ENCODE measurements at regions not wholly inside any gene's neighbourhood (a gene's known extent, or its start where the extent isn't known, plus 50 kb on each side); places are given as distances from the start of the nearest gene placed in this dataset.

GRCh38 chr7:86995814-86996213, 63.6 kb downstream of the ELAPOR2 start:
- H3K9me3 ChIP-seq (ENCODE audit: insufficient read depth, low read length) = no peaks in the 10 kb centered on the region
- no peak overlapping the region for H3K9ac ChIP-seq (ENCODE audit: low read length)
- no peaks in the 10 kb centered on the region for H3K79me2 ChIP-seq (ENCODE audit: insufficient read depth, low read length)
- no peak overlapping the region for H3K4me2 ChIP-seq (ENCODE audit: low read depth, low read length, poor library complexity, severe bottlenecking)
- H3K9me2 ChIP-seq (replicated peaks; ENCODE audit: insufficient read depth, low read length) = no peaks in the 10 kb centered on the region
- H3F3A ChIP-seq (ENCODE audit: insufficient read depth) = no peaks in the 10 kb centered on the region
- TF ChIP-seq CTCF (IDR thresholded peaks at IDR 0.05; ENCODE audit: insufficient read depth, low read length, poor library complexity, severe bottlenecking) (no peak), EZH2phosphoT487 (conservative IDR thresholded peaks at IDR 0.05; ENCODE audit: low read length) (no peak)
- H3K27ac ChIP-seq (ENCODE audit: low read depth, low read length) = no peak overlapping the region
- H2AFZ ChIP-seq (ENCODE audit: low read depth, low read length, severe bottlenecking) = no peak overlapping the region
- H3K36me3 ChIP-seq (ENCODE audit: low read length) = no peaks in the 10 kb centered on the region
- peaks cover 10% of the 10 kb centered on the region; the same call in 1 of the 2 replicates for H4K20me1 ChIP-seq (ENCODE audit: low read depth, low read length)
- no peaks in the 10 kb centered on the region for H3K27me3 ChIP-seq (ENCODE audit: low read length)
- H3K4me3 ChIP-seq (ENCODE audit: insufficient read depth, low read length, poor library complexity, severe bottlenecking) = no peak overlapping the region

DNA sequence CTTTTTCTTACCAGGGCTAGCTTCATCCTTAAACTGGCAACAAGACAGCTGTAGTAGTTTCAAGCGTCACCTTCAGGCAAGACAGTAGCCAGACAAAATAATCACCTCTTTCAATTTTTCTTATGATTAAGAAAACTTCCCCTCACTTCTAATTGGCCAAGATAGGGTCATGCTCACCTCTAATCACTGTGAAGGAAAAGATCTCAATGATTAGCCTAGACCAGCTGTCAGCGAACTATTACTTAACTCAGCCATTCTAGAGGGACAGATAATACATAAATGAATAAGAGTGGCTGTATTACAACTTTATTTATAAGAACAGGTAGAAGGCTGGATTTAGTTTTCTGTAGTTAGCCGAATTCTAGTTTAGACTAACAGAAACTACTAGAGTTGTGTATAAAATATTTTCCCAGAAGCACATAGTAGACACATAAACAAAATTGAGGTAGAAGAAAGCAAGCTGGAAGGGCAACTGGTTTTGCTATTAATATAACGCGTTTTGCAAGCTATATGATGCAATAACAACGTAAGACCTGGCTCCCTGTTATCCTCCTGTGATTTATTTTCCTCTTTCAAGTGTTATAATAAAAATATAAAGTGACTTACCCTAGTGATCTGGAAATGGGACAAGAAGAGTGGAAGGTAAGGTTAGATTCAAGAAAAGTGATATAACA, 64.3 kb downstream of the ELAPOR2 start:
- peaks cover 10% of the 10 kb centered on the region; the same call in 1 of the 2 replicates for H4K20me1 ChIP-seq (ENCODE audit: low read depth, low read length)
- H3K36me3 ChIP-seq (ENCODE audit: low read length) = no peaks in the 10 kb centered on the region
- no peaks in the 10 kb centered on the region for H3K79me2 ChIP-seq (ENCODE audit: insufficient read depth, low read length)

DNA sequence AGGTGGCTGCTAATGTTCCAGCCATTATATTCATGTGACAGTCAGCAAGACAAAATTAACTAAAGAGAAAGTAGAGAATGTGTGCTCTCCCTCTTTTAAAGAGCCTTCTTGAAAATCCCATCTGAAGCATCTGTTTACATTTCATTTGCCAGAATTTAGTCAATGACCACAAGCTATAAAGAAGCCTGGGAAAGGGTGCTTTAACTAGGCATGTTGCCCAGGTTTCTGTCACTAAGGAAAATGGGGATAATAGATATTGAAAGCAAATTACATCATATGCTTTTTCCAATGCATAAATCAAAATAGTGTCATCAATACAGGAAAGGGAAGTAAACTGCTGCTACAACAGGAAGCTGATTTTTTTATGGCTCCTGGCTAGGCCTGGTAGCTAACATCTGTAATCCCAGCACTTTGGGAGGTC, 67.7 kb downstream of the ELAPOR2 start:
- Histone ChIP-seq H3K4me2 (ENCODE audit: low read depth, low read length, poor library complexity, severe bottlenecking) (no peak overlapping the region), H4K20me1 (ENCODE audit: low read depth, low read length) (peaks cover 6% of the 10 kb centered on the region; the same call in 1 of the 2 replicates), H3K9me2 (replicated peaks; ENCODE audit: insufficient read depth, low read length) (no peaks in the 10 kb centered on the region), H3K27ac (ENCODE audit: low read depth, low read length) (no peak overlapping the region), H3K79me2 (ENCODE audit: insufficient read depth, low read length) (no peaks in the 10 kb centered on the region), H3K36me3 (ENCODE audit: low read length) (no peaks in the 10 kb centered on the region), H3K9me3 (ENCODE audit: insufficient read depth, low read length) (no peaks in the 10 kb centered on the region; the same call in 1 of the 2 replicates), H3K9ac (ENCODE audit: low read length) (no peak overlapping the region), H3F3A (ENCODE audit: insufficient read depth) (no peaks in the 10 kb centered on the region), H2AFZ (ENCODE audit: low read depth, low read length, severe bottlenecking) (no peak overlapping the region), H3K27me3 (ENCODE audit: low read length) (no peaks in the 10 kb centered on the region), H3K4me3 (ENCODE audit: insufficient read depth, low read length, poor library complexity, severe bottlenecking) (no peak overlapping the region)
- TF ChIP-seq CTCF (IDR thresholded peaks at IDR 0.05; ENCODE audit: insufficient read depth, low read length, poor library complexity, severe bottlenecking) = no peak
- no peak for TF ChIP-seq EZH2phosphoT487 (conservative IDR thresholded peaks at IDR 0.05; ENCODE audit: low read length)

More for the DNA sequence above, 64.3 kb downstream of the ELAPOR2 start:
- Histone ChIP-seq H3K4me2 (ENCODE audit: low read depth, low read length, poor library complexity, severe bottlenecking) (no peak overlapping the region), H3K27ac (ENCODE audit: low read depth, low read length) (no peak overlapping the region), H2AFZ (ENCODE audit: low read depth, low read length, severe bottlenecking) (no peak overlapping the region), H3F3A (ENCODE audit: insufficient read depth) (no peaks in the 10 kb centered on the region), H3K9me3 (ENCODE audit: insufficient read depth, low read length) (no peaks in the 10 kb centered on the region), H3K9me2 (replicated peaks; ENCODE audit: insufficient read depth, low read length) (no peaks in the 10 kb centered on the region), H3K9ac (ENCODE audit: low read length) (no peak overlapping the region), H3K4me3 (ENCODE audit: insufficient read depth, low read length, poor library complexity, severe bottlenecking) (no peak overlapping the region), H3K27me3 (ENCODE audit: low read length) (no peaks in the 10 kb centered on the region)
- TF ChIP-seq EZH2phosphoT487 (conservative IDR thresholded peaks at IDR 0.05; ENCODE audit: low read length) (no peak), CTCF (IDR thresholded peaks at IDR 0.05; ENCODE audit: insufficient read depth, low read length, poor library complexity, severe bottlenecking) (no peak)
